Fibroblast of lung (primary cell): ENCODE measurements at regions not wholly inside any gene's neighbourhood (a gene's known extent, or its start where the extent isn't known, plus 50 kb on each side); places are given as distances from the start of the nearest gene placed in this dataset.

Experiments
- CTCF ChIP-seq, 2 donors: IDR thresholded peaks in 1 of 2; conservative IDR thresholded peaks in 1 of 2; 1 replicate in 1 of 2; 2 replicates in 1 of 2; pipeline ENCODE4 v1.5.1; 2011 to 2012; ENCODE audit warnings: low read length in 2 of 2, control low read depth in 1 of 2, inconsistent platforms in 1 of 2, low read depth in 1 of 2, mild to moderate bottlenecking in 1 of 2
- EZH2 ChIP-seq: IDR thresholded peaks from 2 replicates; pipeline ENCODE4 v1.5.1; 2012; ENCODE audit warnings: low read length, control low read depth, mild to moderate bottlenecking; ENCODE audit errors: missing control alignments

GRCh38 chr5:1948111-1948510 is 65.4 kb upstream of the IRX4 start:
- TF ChIP-seq CTCF (conservative IDR thresholded peaks at IDR 0.05 in 1 of 2, IDR thresholded peaks at IDR 0.05 in 1 of 2; ENCODE audit: low read depth in 1 of 2, low read length in 2 of 2): no peak
- TF ChIP-seq EZH2: no peak
